GM12878 (cell line): ENCODE measurements at regions not wholly inside any gene's neighbourhood (a gene's known extent, or its start where the extent isn't known, plus 50 kb on each side); places are given as distances from the start of the nearest gene placed in this dataset.

ENCODE experiments used
- ATAC-seq: fragments of 200-7000 bp; cut with Tn5 transposase; 3 replicates; pipeline ENCODE4 v1.9.1; 2020; ENCODE audit warnings: mild to moderate bottlenecking, moderate library complexity
- BruUV-seq: library from RNA; stranded (reverse); fragments of 400-500 nt; replicated peaks from 2 replicates; lab custom pipeline; 2021; lab: Mats Ljungman, UMichigan
- CTCF ChIA-PET: fragments of 300-600 bp; sonication (Branson Sonifier 250); formaldehyde crosslinking; extraction: SDS; loops from one replicate; lab custom pipeline; 2021; ENCODE audit warnings: inconsistent platforms; lab: Yijun Ruan, JAX
- POLR2A ChIA-PET: fragments of 350-600 bp; formaldehyde crosslinking; extraction: SDS; loops from one replicate; lab custom pipeline; 2021; ENCODE audit warnings: inconsistent platforms; lab: Charles Lee
- RAD21 ChIA-PET: fragments of 300-600 bp; sonication (Branson Sonifier 250); formaldehyde crosslinking; loops from one replicate; lab custom pipeline; 2023; ENCODE audit warnings: antibody characterized with exemption; ENCODE audit not compliant: unreplicated experiment; lab: Charles Lee
- SMC1A ChIA-PET: fragments of 300-600 bp; sonication (Branson Sonifier 250); formaldehyde crosslinking; loops from one replicate; lab custom pipeline; 2023; ENCODE audit not compliant: unreplicated experiment, uncharacterized antibody; lab: Charles Lee
- DNase-seq: peaks from one replicate; pipeline ENCODE4 v3.0.0-alpha.2; 2011; ENCODE audit warnings: low read depth, low spot score
- FAIRE-seq: peaks from 3 replicates; lab custom pipeline; 2011; peaks lifted over from hg19 to GRCh38; lab: Jason Lieb, UNC
- H2AFZ ChIP-seq: 2 replicates; pipeline ENCODE4 v1.6.0; 2011; ENCODE audit warnings: low read depth, low read length, control low read depth; ENCODE audit not compliant: control insufficient read depth
- H3K27ac ChIP-seq: 2 replicates; pipeline ENCODE4 v1.5.1; 2011; ENCODE audit warnings: control low read depth; ENCODE audit not compliant: control insufficient read depth, insufficient read depth
- H3K27me3 ChIP-seq, 2 experiments: replicated peaks in 1 of 2; 2 replicates each; pipeline versions ENCODE4 v1.6.0 to v1.6.1; 2011; ENCODE audit warnings: low read length in 1 of 2; ENCODE audit not compliant: control insufficient read depth in 2 of 2, insufficient read depth in 2 of 2
- H3K36me3 ChIP-seq, 2 experiments: 2 replicates each; pipeline ENCODE4 v1.5.1; 2011; ENCODE audit warnings: low read length in 1 of 2; ENCODE audit not compliant: control insufficient read depth in 2 of 2, insufficient read depth in 2 of 2
- H3K4me1 ChIP-seq: 2 replicates; pipeline ENCODE4 v1.6.1; 2011; ENCODE audit warnings: mild to moderate bottlenecking, low read length, moderate library complexity, mixed read lengths; ENCODE audit not compliant: control insufficient read depth, insufficient read depth
- H3K4me2 ChIP-seq: 2 replicates; pipeline ENCODE4 v1.6.0; 2011; ENCODE audit warnings: control low read depth; ENCODE audit not compliant: control insufficient read depth, insufficient read depth
- H3K4me3 ChIP-seq: fragments of 200-600 bp; sonication (generic); 2 replicates; pipeline ENCODE4 v1.5.1; 2016
- H3K79me2 ChIP-seq: 2 replicates; pipeline ENCODE4 v1.6.0; 2011; ENCODE audit warnings: low read length; ENCODE audit not compliant: control insufficient read depth, insufficient read depth
- H3K9ac ChIP-seq: 2 replicates; pipeline ENCODE4 v1.8.0; 2011; ENCODE audit warnings: low read length, control low read depth, mixed read lengths; ENCODE audit not compliant: control insufficient read depth, insufficient read depth
- H3K9me3 ChIP-seq: replicated peaks from 3 replicates; pipeline ENCODE4 v1.5.1; 2011; ENCODE audit warnings: mild to moderate bottlenecking, low read length; ENCODE audit not compliant: control insufficient read depth, insufficient read depth
- H4K20me1 ChIP-seq: 2 replicates; pipeline ENCODE4 v1.6.0; 2011; ENCODE audit not compliant: control insufficient read depth, insufficient read depth
- BACH1 ChIP-seq: fragments of 450-650 bp; IDR thresholded peaks from 2 replicates; pipeline ENCODE4 v1.6.1; 2017; ENCODE audit warnings: mild to moderate bottlenecking, borderline replicate concordance
- CEBPZ ChIP-seq: fragments of 150-350 bp; IDR thresholded peaks from 2 replicates; pipeline ENCODE4 v1.6.1; 2016; ENCODE audit warnings: low read depth, low read length
- JUNB ChIP-seq: IDR thresholded peaks from 2 replicates; pipeline ENCODE4 v1.6.1; 2016; ENCODE audit warnings: antibody characterized with exemption, mild to moderate bottlenecking
- NR2C2 ChIP-seq: IDR thresholded peaks from 2 replicates; pipeline ENCODE4 v1.6.1; 2011; ENCODE audit warnings: borderline replicate concordance, low read depth; ENCODE audit not compliant: control insufficient read depth, insufficient read length
- PAX5 ChIP-seq: IDR thresholded peaks from 2 replicates; pipeline ENCODE4 v1.6.1; 2011; ENCODE audit warnings: low read depth, low read length, borderline replicate concordance
- SKIL ChIP-seq: fragments of 450-650 bp; IDR thresholded peaks from 2 replicates; pipeline ENCODE4 v1.6.1; 2017; ENCODE audit warnings: mild to moderate bottlenecking, low read depth, inconsistent platforms; ENCODE audit not compliant: poor library complexity, severe bottlenecking
- SMARCA5 ChIP-seq: fragments of 450-650 bp; IDR thresholded peaks from 2 replicates; pipeline ENCODE4 v1.6.1; 2017; ENCODE audit warnings: mild to moderate bottlenecking
- SUZ12 ChIP-seq: fragments of 200-600 bp; sonication (generic); IDR thresholded peaks from one replicate; pipeline ENCODE4 v1.6.1; 2018; ENCODE audit warnings: antibody characterized with exemption, mild to moderate bottlenecking; ENCODE audit not compliant: unreplicated experiment
- YY1 ChIP-seq: IDR thresholded peaks from 2 replicates; pipeline ENCODE4 v1.6.1; 2011; ENCODE audit warnings: low read depth, mild to moderate bottlenecking, low read length
- ZNF24 ChIP-seq: fragments of 450-650 bp; IDR thresholded peaks from 2 replicates; pipeline ENCODE4 v1.6.1; 2017; ENCODE audit warnings: antibody characterized with exemption, mild to moderate bottlenecking
- WGBS: methylation state at CpG from one replicate; pipeline ENCODE4 v1.1.6; 2016; ENCODE audit warnings: low lambda C conversion rate; ENCODE audit not compliant: insufficient replicate concordance, insufficient coverage; ENCODE audit errors: missing lambda C conversion rate; 5-methylcytosine and 5-hydroxymethylcytosine counted together
- in situ Hi-C: fragments of 300-500 bp; cut with MboI; formaldehyde crosslinking; loops from 9 replicates; pipeline ENCODE4 v1.14.3; 2018; ENCODE audit warnings: mixed read lengths
- intact Hi-C: fragments of 100-400 bp; cut with micrococcal nuclease; formaldehyde crosslinking; loops from one replicate; pipeline ENCODE4 v1.14.2; 2022; ENCODE audit not compliant: unreplicated experiment
- TF ChIP-seq, protein P1 (sequence below): fragments of 450-650 bp; IDR thresholded peaks from 2 replicates; pipeline ENCODE4 v1.6.1; 2016; ENCODE audit warnings: mild to moderate bottlenecking, moderate library complexity, borderline replicate concordance
- TF ChIP-seq, protein P2 (sequence below): IDR thresholded peaks from 2 replicates; pipeline ENCODE4 v1.6.1; 2011; ENCODE audit warnings: low read depth, low read length, improper control_type of control experiment, borderline replicate concordance

DNA sequence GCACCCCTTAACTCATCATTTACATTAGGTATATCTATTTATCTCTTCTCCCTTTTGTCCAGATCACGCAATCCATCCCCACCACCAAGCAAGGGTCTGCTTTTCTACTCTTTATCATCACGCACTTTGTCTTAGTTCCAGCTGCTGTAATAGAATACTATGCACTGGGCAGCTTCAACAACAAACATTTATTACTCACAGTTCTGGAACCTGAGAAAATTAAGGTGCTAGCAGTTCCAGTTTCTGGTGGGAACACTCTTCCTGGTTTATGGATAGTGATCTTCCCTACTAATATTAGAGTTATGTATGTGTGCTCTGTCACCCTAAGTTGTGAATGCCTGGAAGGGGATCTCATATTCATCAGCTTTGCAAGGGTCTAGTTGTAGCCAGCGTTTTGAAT lies 687.0 kb downstream of the NTRK3 start:
- Histone ChIP-seq H3K79me2 (no peaks in the 10 kb centered on the region), H4K20me1 (no peaks in the 10 kb centered on the region), H3K27me3 (no peaks in the 10 kb centered on the region), H3K4me3 (no peak overlapping the region), H3K9me3 (no peaks in the 10 kb centered on the region), H3K36me3 (no peaks in the 10 kb centered on the region), H3K27ac (no peak overlapping the region), H3K9ac (no peak overlapping the region), H3K4me1 (no peaks in the 10 kb centered on the region), H2AFZ (no peak overlapping the region), H3K4me2 (no peak overlapping the region)
- no TSS peak for BruUV-seq
- FAIRE-seq (no peak), DNase-seq (no peak), ATAC-seq (no peak)
- ChIA-PET RAD21 (interaction anchor here (0.6 kb wide), 1 partner anchor 377 kb away, joined by 3 read pairs; no protein-coding TSS in a partner anchor), POLR2A (no interaction called here), CTCF (no interaction called here), SMC1A (no interaction called here)
- WGBS: 25% methylated on average over 3 of the region's 3 CpGs
- in situ Hi-C loops (no loop called here), intact Hi-C loops (no loop called here)
- TF ChIP-seq, protein P1, sequence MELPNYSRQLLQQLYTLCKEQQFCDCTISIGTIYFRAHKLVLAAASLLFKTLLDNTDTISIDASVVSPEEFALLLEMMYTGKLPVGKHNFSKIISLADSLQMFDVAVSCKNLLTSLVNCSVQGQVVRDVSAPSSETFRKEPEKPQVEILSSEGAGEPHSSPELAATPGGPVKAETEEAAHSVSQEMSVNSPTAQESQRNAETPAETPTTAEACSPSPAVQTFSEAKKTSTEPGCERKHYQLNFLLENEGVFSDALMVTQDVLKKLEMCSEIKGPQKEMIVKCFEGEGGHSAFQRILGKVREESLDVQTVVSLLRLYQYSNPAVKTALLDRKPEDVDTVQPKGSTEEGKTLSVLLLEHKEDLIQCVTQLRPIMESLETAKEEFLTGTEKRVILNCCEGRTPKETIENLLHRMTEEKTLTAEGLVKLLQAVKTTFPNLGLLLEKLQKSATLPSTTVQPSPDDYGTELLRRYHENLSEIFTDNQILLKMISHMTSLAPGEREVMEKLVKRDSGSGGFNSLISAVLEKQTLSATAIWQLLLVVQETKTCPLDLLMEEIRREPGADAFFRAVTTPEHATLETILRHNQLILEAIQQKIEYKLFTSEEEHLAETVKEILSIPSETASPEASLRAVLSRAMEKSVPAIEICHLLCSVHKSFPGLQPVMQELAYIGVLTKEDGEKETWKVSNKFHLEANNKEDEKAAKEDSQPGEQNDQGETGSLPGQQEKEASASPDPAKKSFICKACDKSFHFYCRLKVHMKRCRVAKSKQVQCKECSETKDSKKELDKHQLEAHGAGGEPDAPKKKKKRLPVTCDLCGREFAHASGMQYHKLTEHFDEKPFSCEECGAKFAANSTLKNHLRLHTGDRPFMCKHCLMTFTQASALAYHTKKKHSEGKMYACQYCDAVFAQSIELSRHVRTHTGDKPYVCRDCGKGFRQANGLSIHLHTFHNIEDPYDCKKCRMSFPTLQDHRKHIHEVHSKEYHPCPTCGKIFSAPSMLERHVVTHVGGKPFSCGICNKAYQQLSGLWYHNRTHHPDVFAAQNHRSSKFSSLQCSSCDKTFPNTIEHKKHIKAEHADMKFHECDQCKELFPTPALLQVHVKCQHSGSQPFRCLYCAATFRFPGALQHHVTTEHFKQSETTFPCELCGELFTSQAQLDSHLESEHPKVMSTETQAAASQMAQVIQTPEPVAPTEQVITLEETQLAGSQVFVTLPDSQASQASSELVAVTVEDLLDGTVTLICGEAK: no peak
- no peak for TF ChIP-seq CEBPZ
- no peak for TF ChIP-seq ZNF24
- TF ChIP-seq PAX5: no peak
- TF ChIP-seq, protein P2, sequence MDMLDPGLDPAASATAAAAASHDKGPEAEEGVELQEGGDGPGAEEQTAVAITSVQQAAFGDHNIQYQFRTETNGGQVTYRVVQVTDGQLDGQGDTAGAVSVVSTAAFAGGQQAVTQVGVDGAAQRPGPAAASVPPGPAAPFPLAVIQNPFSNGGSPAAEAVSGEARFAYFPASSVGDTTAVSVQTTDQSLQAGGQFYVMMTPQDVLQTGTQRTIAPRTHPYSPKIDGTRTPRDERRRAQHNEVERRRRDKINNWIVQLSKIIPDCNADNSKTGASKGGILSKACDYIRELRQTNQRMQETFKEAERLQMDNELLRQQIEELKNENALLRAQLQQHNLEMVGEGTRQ: no peak
- no peak for TF ChIP-seq SMARCA5
- no peak for TF ChIP-seq SKIL
- TF ChIP-seq BACH1: no peak
- no peak for TF ChIP-seq JUNB
- TF ChIP-seq SUZ12: no peak
- no peak for TF ChIP-seq NR2C2
- no peak for TF ChIP-seq YY1
